ENCODE measurements at regions not wholly inside any gene's neighbourhood (a gene's known extent, or its start where the extent isn't known, plus 50 kb on each side); places are given as distances from the start of the nearest gene placed in this dataset.

DNA sequence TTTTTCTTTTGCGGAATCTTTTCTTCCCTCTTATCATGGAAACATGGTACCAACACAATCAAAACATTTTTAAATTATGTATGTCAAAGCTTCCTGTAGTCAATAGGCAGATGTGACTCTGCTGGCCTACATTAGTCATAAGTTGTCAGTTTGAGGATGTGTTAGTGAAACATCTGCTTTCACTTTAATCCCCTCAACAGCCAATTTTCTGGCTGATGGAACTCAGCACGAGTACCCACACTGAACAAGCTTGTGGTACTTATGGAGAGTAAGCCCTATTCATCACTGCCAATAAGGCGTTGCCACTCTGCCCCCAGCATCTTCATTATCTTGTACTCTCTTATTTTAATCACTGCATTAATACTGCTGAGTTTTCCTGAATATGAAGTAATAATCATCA is 1034.4 kb downstream of the CDH9 start:
- H3K4me3 Mint-ChIP-seq (ENCODE audit: unreplicated experiment), result no peak overlapping the region
- peaks cover 2% of the 10 kb centered on the region for H3K9me3 Mint-ChIP-seq (ENCODE audit: low read depth)
- no peak for DNase-seq (ENCODE audit: low spot score)
- TF ChIP-seq, protein P1, sequence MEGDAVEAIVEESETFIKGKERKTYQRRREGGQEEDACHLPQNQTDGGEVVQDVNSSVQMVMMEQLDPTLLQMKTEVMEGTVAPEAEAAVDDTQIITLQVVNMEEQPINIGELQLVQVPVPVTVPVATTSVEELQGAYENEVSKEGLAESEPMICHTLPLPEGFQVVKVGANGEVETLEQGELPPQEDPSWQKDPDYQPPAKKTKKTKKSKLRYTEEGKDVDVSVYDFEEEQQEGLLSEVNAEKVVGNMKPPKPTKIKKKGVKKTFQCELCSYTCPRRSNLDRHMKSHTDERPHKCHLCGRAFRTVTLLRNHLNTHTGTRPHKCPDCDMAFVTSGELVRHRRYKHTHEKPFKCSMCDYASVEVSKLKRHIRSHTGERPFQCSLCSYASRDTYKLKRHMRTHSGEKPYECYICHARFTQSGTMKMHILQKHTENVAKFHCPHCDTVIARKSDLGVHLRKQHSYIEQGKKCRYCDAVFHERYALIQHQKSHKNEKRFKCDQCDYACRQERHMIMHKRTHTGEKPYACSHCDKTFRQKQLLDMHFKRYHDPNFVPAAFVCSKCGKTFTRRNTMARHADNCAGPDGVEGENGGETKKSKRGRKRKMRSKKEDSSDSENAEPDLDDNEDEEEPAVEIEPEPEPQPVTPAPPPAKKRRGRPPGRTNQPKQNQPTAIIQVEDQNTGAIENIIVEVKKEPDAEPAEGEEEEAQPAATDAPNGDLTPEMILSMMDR (IDR thresholded peaks at IDR 0.05), result no peak
- H3K27me3 Mint-ChIP-seq (ENCODE audit: low read depth), result peaks cover 2% of the 10 kb centered on the region
- H3K27ac Mint-ChIP-seq (ENCODE audit: unreplicated experiment), result no peak overlapping the region
- no peaks in the 10 kb centered on the region for H3K36me3 Mint-ChIP-seq (ENCODE audit: low read depth)
- H3K4me1 Mint-ChIP-seq (ENCODE audit: low read depth), result no peaks in the 10 kb centered on the region

- Mint-ChIP-seq H3K27me3 (ENCODE audit: low read depth) (no peaks in the 10 kb centered on the region), H3K4me3 (ENCODE audit: unreplicated experiment) (no peak overlapping the region), H3K4me1 (ENCODE audit: low read depth) (no peaks in the 10 kb centered on the region), H3K9me3 (ENCODE audit: low read depth) (peaks cover 2% of the 10 kb centered on the region), H3K36me3 (ENCODE audit: low read depth) (no peaks in the 10 kb centered on the region), H3K27ac (ENCODE audit: unreplicated experiment) (no peak overlapping the region)
- TF ChIP-seq, protein P1 (IDR thresholded peaks at IDR 0.05), result no peak
- DNase-seq (ENCODE audit: low spot score), result no peak
These were observed 1043.2 kb downstream of the CDH9 start for GRCh38 chr5:25995209-25995608.

GRCh38 chr5:25993701-25994100 is 1044.7 kb downstream of the CDH9 start:
- TF ChIP-seq, protein P1 (IDR thresholded peaks at IDR 0.05), result no peak
- Mint-ChIP-seq H3K4me3 (ENCODE audit: unreplicated experiment) (no peak overlapping the region), H3K27me3 (ENCODE audit: low read depth) (no peaks in the 10 kb centered on the region), H3K27ac (ENCODE audit: unreplicated experiment) (no peak overlapping the region), H3K36me3 (ENCODE audit: low read depth) (no peaks in the 10 kb centered on the region), H3K9me3 (ENCODE audit: low read depth) (peaks cover 2% of the 10 kb centered on the region), H3K4me1 (ENCODE audit: low read depth) (no peaks in the 10 kb centered on the region)
- DNase-seq (ENCODE audit: low spot score), result no peak

GRCh38 chr5:25991639-25992038 is 1046.7 kb downstream of the CDH9 start:
- H3K27me3 Mint-ChIP-seq (ENCODE audit: low read depth), result no peaks in the 10 kb centered on the region

DNA sequence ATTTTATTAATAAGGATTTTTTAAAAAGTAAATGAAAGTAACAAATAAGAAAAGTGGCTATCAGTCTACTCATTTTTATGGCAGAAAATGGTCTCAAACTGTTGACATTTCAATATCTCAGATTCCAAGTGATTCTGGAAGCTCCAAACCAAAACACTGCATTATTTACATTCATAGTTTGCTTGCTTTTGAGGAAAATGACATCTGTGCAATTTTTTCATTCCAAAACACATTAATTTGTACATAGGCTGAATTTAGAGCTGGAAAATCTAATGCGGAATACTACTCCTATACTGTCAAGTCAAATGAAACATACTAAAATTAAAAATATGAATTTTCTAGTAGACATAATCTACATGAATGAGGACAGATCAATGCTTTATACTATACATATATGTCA is 1047.6 kb downstream of the CDH9 start:
- Mint-ChIP-seq H3K27me3 (ENCODE audit: low read depth) (no peaks in the 10 kb centered on the region), H3K4me3 (ENCODE audit: unreplicated experiment) (no peak overlapping the region), H3K4me1 (ENCODE audit: low read depth) (no peaks in the 10 kb centered on the region), H3K9me3 (ENCODE audit: low read depth) (peaks cover 2% of the 10 kb centered on the region), H3K27ac (ENCODE audit: unreplicated experiment) (no peak overlapping the region), H3K36me3 (ENCODE audit: low read depth) (no peaks in the 10 kb centered on the region)
- DNase-seq (ENCODE audit: low spot score), result no peak
- TF ChIP-seq, protein P1 (IDR thresholded peaks at IDR 0.05), result no peak

More at GRCh38 chr5:25991639-25992038, 1046.7 kb downstream of the CDH9 start:
- no peaks in the 10 kb centered on the region for H3K4me1 Mint-ChIP-seq (ENCODE audit: low read depth)
- TF ChIP-seq, protein P1 (IDR thresholded peaks at IDR 0.05), result no peak
- H3K9me3 Mint-ChIP-seq (ENCODE audit: low read depth), result peaks cover 2% of the 10 kb centered on the region
- no peak overlapping the region for H3K27ac Mint-ChIP-seq (ENCODE audit: unreplicated experiment)
- no peaks in the 10 kb centered on the region for H3K36me3 Mint-ChIP-seq (ENCODE audit: low read depth)
- no peak overlapping the region for H3K4me3 Mint-ChIP-seq (ENCODE audit: unreplicated experiment)
- DNase-seq (ENCODE audit: low spot score), result no peak
